ENCODE measurements at regions not wholly inside any gene's neighbourhood (a gene's known extent, or its start where the extent isn't known, plus 50 kb on each side); places are given as distances from the start of the nearest gene placed in this dataset.

DNA sequence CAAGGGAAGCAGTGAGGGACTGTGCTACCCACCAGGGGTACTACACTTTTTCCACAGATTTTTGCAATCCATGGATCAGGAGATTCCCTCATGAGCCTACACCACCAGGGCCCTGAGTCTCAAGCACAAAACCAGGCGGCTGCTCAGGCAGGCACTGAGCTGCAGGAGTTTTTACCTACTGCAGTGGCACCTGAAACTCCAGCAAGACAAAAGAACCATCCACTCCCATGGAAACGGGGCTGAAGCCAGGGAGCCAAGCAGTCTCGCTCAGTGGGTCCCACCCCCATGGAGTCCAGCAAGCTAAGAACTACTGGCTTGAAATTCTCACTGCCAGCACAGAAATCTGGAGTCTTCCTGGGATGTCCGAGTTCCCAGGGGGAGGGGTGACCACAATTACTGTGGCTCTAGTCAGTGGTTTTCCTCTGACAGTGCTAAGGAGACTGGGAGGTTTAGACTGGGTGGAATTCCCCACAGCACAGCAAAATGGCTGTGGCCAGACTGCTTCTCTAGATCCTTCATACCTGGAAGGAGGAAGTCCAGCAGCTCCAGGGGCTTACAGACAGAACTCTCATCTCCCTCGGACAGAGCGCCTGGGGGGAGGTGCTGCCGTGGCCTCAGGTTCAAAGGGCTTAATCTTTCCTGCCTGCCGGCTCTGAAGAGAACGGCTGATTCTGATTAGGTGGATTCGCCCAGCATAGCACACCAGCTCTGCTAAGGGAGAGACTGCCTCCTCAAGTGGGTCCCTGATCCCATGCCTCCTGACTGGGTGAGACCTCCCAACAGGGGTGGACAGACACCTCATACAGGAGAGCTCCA lies 437.8 kb downstream of the LTN1 start:
- Histone ChIP-seq H3K4me1 (ENCODE audit: insufficient read depth) (peaks cover 12% of the 10 kb centered on the region), H3K4me2 (ENCODE audit: unreplicated experiment) (no peak overlapping the region), H4K20me1 (ENCODE audit: insufficient read depth) (no peaks in the 10 kb centered on the region), H3K9me2 (ENCODE audit: insufficient read depth) (no peaks in the 10 kb centered on the region), H3K4me3 (no peak overlapping the region), H3K27ac (no peak overlapping the region), H3K79me2 (ENCODE audit: insufficient read depth) (no peaks in the 10 kb centered on the region), H3K36me3 (ENCODE audit: low read depth) (no peaks in the 10 kb centered on the region), H3F3A (ENCODE audit: insufficient read depth) (no peaks in the 10 kb centered on the region), H3K27me3 (replicated peaks; ENCODE audit: insufficient read depth) (no peaks in the 10 kb centered on the region), H2AFZ (no peak overlapping the region), H3K9ac (no peak overlapping the region), H3K9me3 (ENCODE audit: low read depth) (no peaks in the 10 kb centered on the region)
- 79 to 88% methylated on average over 9 to 10 of the region's 10 CpGs for WGBS, 2 experiments (ENCODE audit: low coverage in 1 of 2, low lambda C conversion rate in 2 of 2, missing lambda C conversion rate in 2 of 2)
- in situ Hi-C loops (cut with MboI): no loop called here
- TF ChIP-seq EZH2 (IDR thresholded peaks at IDR 0.05; ENCODE audit: insufficient read depth, poor library complexity, severe bottlenecking) (no peak), EZH2phosphoT487 (IDR thresholded peaks at IDR 0.05; ENCODE audit: insufficient read depth, low read depth) (no peak)
- peak; percentile 15 for DNase-seq

- H3K9ac ChIP-seq: no peak overlapping the region
- H3K4me2 ChIP-seq (ENCODE audit: unreplicated experiment): peak overlapping the region; percentile 11
- no peak overlapping the region for H3K4me3 ChIP-seq
- H3K36me3 ChIP-seq (ENCODE audit: low read depth): no peaks in the 10 kb centered on the region
- DNase-seq: peak; percentile 42
- peaks cover 19% of the 10 kb centered on the region for H3K4me1 ChIP-seq (ENCODE audit: insufficient read depth)
- TF ChIP-seq EZH2phosphoT487 (IDR thresholded peaks at IDR 0.05; ENCODE audit: insufficient read depth, low read depth) (no peak), EZH2 (IDR thresholded peaks at IDR 0.05; ENCODE audit: insufficient read depth, poor library complexity, severe bottlenecking) (no peak)
- H3K27me3 ChIP-seq (replicated peaks; ENCODE audit: insufficient read depth): no peaks in the 10 kb centered on the region
- H4K20me1 ChIP-seq (ENCODE audit: insufficient read depth): no peaks in the 10 kb centered on the region
- in situ Hi-C loops (cut with MboI): no loop called here
- H3K79me2 ChIP-seq (ENCODE audit: insufficient read depth): no peaks in the 10 kb centered on the region
- H3F3A ChIP-seq (ENCODE audit: insufficient read depth): no peaks in the 10 kb centered on the region
- H3K9me3 ChIP-seq (ENCODE audit: low read depth): no peaks in the 10 kb centered on the region
- H2AFZ ChIP-seq: no peak overlapping the region
- H3K9me2 ChIP-seq (ENCODE audit: insufficient read depth): no peaks in the 10 kb centered on the region
- WGBS, 2 experiments (ENCODE audit: low coverage in 1 of 2, low lambda C conversion rate in 2 of 2, missing lambda C conversion rate in 2 of 2): 88% methylated on average over 2 of the region's 2 CpGs
- no peak overlapping the region for H3K27ac ChIP-seq
Measured at GRCh38 chr21:28550057-28550825, 442.4 kb downstream of the LTN1 start.

GRCh38 chr21:28548291-28548690 lies 444.4 kb downstream of the LTN1 start:
- in situ Hi-C loops (cut with MboI): no loop called here
- no peak for DNase-seq
- Histone ChIP-seq H4K20me1 (ENCODE audit: insufficient read depth) (no peaks in the 10 kb centered on the region), H3K79me2 (ENCODE audit: insufficient read depth) (no peaks in the 10 kb centered on the region), H3K36me3 (ENCODE audit: low read depth) (no peaks in the 10 kb centered on the region), H3K9me3 (ENCODE audit: low read depth) (no peaks in the 10 kb centered on the region), H3K27ac (no peak overlapping the region), H3K27me3 (replicated peaks; ENCODE audit: insufficient read depth) (no peaks in the 10 kb centered on the region), H3K9ac (no peak overlapping the region), H3K4me3 (no peak overlapping the region), H3F3A (ENCODE audit: insufficient read depth) (no peaks in the 10 kb centered on the region), H2AFZ (no peak overlapping the region), H3K4me2 (ENCODE audit: unreplicated experiment) (no peak overlapping the region), H3K4me1 (ENCODE audit: insufficient read depth) (peaks cover 16% of the 10 kb centered on the region), H3K9me2 (ENCODE audit: insufficient read depth) (no peaks in the 10 kb centered on the region)
- no peak for TF ChIP-seq EZH2phosphoT487 (IDR thresholded peaks at IDR 0.05; ENCODE audit: insufficient read depth, low read depth)
- no peak for TF ChIP-seq EZH2 (IDR thresholded peaks at IDR 0.05; ENCODE audit: insufficient read depth, poor library complexity, severe bottlenecking)
- 46 to 53% methylated on average over 2 of the region's 2 CpGs for WGBS, 2 experiments (ENCODE audit: low coverage in 1 of 2, low lambda C conversion rate in 2 of 2, missing lambda C conversion rate in 2 of 2)

GRCh38 chr21:28547766-28548165 lies 444.9 kb downstream of the LTN1 start:
- in situ Hi-C loops (cut with MboI): no loop called here
- WGBS, 2 experiments (ENCODE audit: low coverage in 1 of 2, low lambda C conversion rate in 2 of 2, missing lambda C conversion rate in 2 of 2): 31 to 38% methylated on average over 3 of the region's 3 CpGs
- Histone ChIP-seq H3K79me2 (ENCODE audit: insufficient read depth) (no peaks in the 10 kb centered on the region), H3K27ac (no peak overlapping the region), H4K20me1 (ENCODE audit: insufficient read depth) (no peaks in the 10 kb centered on the region), H3K9me2 (ENCODE audit: insufficient read depth) (no peaks in the 10 kb centered on the region), H3K9me3 (ENCODE audit: low read depth) (no peaks in the 10 kb centered on the region), H3K4me2 (ENCODE audit: unreplicated experiment) (no peak overlapping the region), H3F3A (ENCODE audit: insufficient read depth) (no peaks in the 10 kb centered on the region), H3K27me3 (replicated peaks; ENCODE audit: insufficient read depth) (no peaks in the 10 kb centered on the region), H3K36me3 (ENCODE audit: low read depth) (no peaks in the 10 kb centered on the region), H3K4me1 (ENCODE audit: insufficient read depth) (peaks cover 16% of the 10 kb centered on the region), H3K4me3 (no peak overlapping the region), H3K9ac (no peak overlapping the region), H2AFZ (no peak overlapping the region)
- peak; percentile 30 for DNase-seq
- TF ChIP-seq EZH2phosphoT487 (IDR thresholded peaks at IDR 0.05; ENCODE audit: insufficient read depth, low read depth) (no peak), EZH2 (IDR thresholded peaks at IDR 0.05; ENCODE audit: insufficient read depth, poor library complexity, severe bottlenecking) (no peak)

Data from GM23248 (cell line).